ENCODE measurements at regions not wholly inside any gene's neighbourhood (a gene's known extent, or its start where the extent isn't known, plus 50 kb on each side); places are given as distances from the start of the nearest gene placed in this dataset.

GRCh38 chr11:81432333-81432732 lies 1301.3 kb downstream of the FAM181B start:
- TF ChIP-seq CTCF (IDR thresholded peaks at IDR 0.05; ENCODE audit: insufficient read depth, low read length) (no peak), REST (IDR thresholded peaks at IDR 0.05; ENCODE audit: insufficient replicate concordance, low read depth) (no peak), POLR2AphosphoS5 (IDR thresholded peaks at IDR 0.05; ENCODE audit: low read depth) (no peak), GABPA (IDR thresholded peaks at IDR 0.05; ENCODE audit: low read depth) (no peak)

All from HL-60 (cell line).